Calu3 (cell line): ENCODE measurements at regions not wholly inside any gene's neighbourhood (a gene's known extent, or its start where the extent isn't known, plus 50 kb on each side); places are given as distances from the start of the nearest gene placed in this dataset.
"Not testable (repeated sequence)": the region's sequence is repeated elsewhere in the genome, so short reads cannot be mapped to it uniquely, and the experiment has no call there.

Source experiments
- BruUV-seq: library from RNA; stranded (reverse); fragments of 400-500 nt; replicated peaks from 2 replicates; lab custom pipeline; 2021; lab: Mats Ljungman, UMichigan
- CTCF ChIA-PET: fragments of 300-600 bp; sonication (Branson Sonifier 250); formaldehyde crosslinking; loops from one replicate; lab custom pipeline; 2022; ENCODE audit warnings: antibody characterized with exemption; lab: Charles Lee
- DNase-seq: peaks from one replicate; pipeline ENCODE4 v3.0.0; 2022
- H3K27ac Mint-ChIP-seq: one replicate; pipeline ENCODE4 v1.8.0; 2022; ENCODE audit warnings: mixed read lengths; ENCODE audit not compliant: unreplicated experiment
- H3K27me3 Mint-ChIP-seq: one replicate; pipeline ENCODE4 v1.8.0; 2022; ENCODE audit warnings: mixed read lengths; ENCODE audit not compliant: unreplicated experiment
- H3K36me3 Mint-ChIP-seq: one replicate; pipeline ENCODE4 v1.8.0; 2022; ENCODE audit warnings: mild to moderate bottlenecking, moderate library complexity, mixed read lengths; ENCODE audit not compliant: insufficient read depth, unreplicated experiment
- H3K4me1 Mint-ChIP-seq: one replicate; pipeline ENCODE4 v1.8.0; 2022; ENCODE audit warnings: mild to moderate bottlenecking, low read depth, mixed read lengths; ENCODE audit not compliant: unreplicated experiment
- H3K4me3 Mint-ChIP-seq: one replicate; pipeline ENCODE4 v1.8.0; 2022; ENCODE audit warnings: mild to moderate bottlenecking, low read depth, moderate library complexity, mixed read lengths; ENCODE audit not compliant: unreplicated experiment
- H3K9me3 Mint-ChIP-seq: one replicate; pipeline ENCODE4 v1.8.0; 2022; ENCODE audit warnings: low read depth, mixed read lengths; ENCODE audit not compliant: unreplicated experiment
- intact Hi-C: fragments of 100-400 bp; cut with micrococcal nuclease; formaldehyde crosslinking; loops from one replicate; pipeline ENCODE4 v1.10.0; 2022; ENCODE audit not compliant: unreplicated experiment
- TF ChIP-seq, protein P1 (sequence below): fragments of 200-600 bp; IDR thresholded peaks from one replicate; pipeline ENCODE4 v1.8.0; 2022; ENCODE audit warnings: antibody characterized with exemption; ENCODE audit not compliant: unreplicated experiment

DNA sequence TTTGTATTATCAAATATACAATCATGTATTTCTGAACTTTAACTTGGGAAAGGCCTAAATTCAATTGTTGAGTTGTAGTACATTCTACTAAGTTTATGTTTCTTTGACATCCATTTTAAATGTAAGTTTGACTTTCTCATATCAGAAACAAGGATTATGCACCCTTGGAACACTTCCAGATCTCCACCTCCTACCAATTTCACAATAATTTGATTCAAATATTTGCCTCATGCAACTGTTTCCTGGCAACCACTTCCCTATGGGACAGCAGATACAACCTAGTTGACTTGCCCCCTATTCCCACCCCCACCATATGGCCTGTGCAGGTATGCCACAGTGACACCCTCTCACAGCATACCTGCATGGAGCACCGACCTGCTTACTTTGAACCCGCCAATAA is 506.4 kb upstream of the PABPC4L start:
- intact Hi-C loops = no loop called here
- DNase-seq = no peak

DNA sequence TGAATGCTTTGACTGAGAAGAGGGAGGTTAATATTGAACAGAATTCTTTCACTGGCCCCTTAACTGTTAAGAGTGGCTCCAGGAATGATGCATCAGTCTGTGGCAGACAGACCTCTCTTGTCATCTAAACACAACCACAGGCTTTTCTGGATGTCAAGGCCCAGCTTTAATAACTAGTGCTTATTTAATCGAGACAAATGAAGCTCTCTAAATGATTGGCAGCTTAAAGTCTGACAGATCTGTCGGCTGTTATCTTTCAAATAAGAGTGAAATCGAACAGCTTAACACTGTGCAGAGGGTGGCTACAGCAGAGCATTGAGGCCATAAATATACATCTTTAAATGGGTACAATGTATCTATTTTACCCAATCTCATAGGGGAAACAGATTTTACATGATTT is 500.8 kb upstream of the PABPC4L start:
- Mint-ChIP-seq H3K36me3 (no peaks in the 10 kb centered on the region), H3K9me3 (peaks cover 9% of the 10 kb centered on the region), H3K27ac (no peak overlapping the region), H3K27me3 (no peaks in the 10 kb centered on the region), H3K4me1 (no peaks in the 10 kb centered on the region), H3K4me3 (no peak overlapping the region)
- intact Hi-C loops = no loop called here
- no peak for DNase-seq
- BruUV-seq = no TSS peak
- CTCF ChIA-PET = no interaction called here
- TF ChIP-seq, protein P1, sequence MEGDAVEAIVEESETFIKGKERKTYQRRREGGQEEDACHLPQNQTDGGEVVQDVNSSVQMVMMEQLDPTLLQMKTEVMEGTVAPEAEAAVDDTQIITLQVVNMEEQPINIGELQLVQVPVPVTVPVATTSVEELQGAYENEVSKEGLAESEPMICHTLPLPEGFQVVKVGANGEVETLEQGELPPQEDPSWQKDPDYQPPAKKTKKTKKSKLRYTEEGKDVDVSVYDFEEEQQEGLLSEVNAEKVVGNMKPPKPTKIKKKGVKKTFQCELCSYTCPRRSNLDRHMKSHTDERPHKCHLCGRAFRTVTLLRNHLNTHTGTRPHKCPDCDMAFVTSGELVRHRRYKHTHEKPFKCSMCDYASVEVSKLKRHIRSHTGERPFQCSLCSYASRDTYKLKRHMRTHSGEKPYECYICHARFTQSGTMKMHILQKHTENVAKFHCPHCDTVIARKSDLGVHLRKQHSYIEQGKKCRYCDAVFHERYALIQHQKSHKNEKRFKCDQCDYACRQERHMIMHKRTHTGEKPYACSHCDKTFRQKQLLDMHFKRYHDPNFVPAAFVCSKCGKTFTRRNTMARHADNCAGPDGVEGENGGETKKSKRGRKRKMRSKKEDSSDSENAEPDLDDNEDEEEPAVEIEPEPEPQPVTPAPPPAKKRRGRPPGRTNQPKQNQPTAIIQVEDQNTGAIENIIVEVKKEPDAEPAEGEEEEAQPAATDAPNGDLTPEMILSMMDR = no peak

More for the DNA sequence above, 506.4 kb upstream of the PABPC4L start:
- Mint-ChIP-seq H3K27me3 (no peaks in the 10 kb centered on the region), H3K4me3 (no peak overlapping the region), H3K4me1 (no peaks in the 10 kb centered on the region), H3K36me3 (no peaks in the 10 kb centered on the region), H3K27ac (no peak overlapping the region), H3K9me3 (peaks cover 3% of the 10 kb centered on the region)
- CTCF ChIA-PET = no interaction called here
- TF ChIP-seq, protein P1 = no peak
- BruUV-seq = no TSS peak

DNA sequence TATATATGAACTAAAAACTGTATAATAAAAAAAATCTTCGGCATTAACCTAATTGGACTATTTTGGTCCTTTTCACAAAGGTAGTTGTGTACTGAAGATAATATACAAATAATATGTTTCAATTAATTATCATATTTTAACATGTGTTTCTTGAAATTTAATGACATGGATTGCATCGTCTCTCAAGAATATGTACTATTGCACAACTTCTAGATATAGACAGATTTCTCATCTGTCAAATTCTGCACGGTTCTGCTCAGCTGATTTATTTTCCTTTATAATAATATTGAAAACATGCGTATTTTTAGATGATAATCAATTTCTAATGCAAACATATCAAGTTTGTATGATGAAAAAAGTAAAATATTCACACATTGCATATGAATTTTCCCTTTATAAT is 498.7 kb upstream of the PABPC4L start:
- Mint-ChIP-seq H3K36me3 (no peaks in the 10 kb centered on the region), H3K27me3 (no peaks in the 10 kb centered on the region), H3K9me3 (peaks cover 9% of the 10 kb centered on the region), H3K4me3 (no peak overlapping the region), H3K4me1 (no peaks in the 10 kb centered on the region), H3K27ac (no peak overlapping the region)
- intact Hi-C loops = no loop called here
- no TSS peak for BruUV-seq
- no peak for DNase-seq
- CTCF ChIA-PET = no interaction called here
- TF ChIP-seq, protein P1 = no peak

DNA sequence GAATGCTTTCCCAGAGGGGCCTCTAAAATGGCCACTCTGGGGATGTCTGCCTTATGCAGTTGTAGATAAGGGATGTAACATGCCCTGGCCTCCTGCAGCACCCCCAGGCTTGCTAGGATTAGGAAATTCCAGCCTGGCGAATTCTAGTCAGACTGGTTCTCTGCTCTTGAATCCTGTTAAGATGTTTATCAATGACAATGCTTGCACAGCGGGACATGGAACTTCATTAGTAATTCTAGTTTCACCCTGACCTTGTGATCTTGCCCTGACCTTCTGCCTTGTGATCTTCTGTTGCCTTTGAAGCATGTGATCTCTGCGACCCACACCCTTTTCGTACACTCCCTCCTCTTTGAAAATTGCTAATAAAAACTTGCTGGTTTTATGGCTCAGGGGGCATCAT is 497.2 kb upstream of the PABPC4L start:
- H3K27me3 Mint-ChIP-seq, H3K36me3 Mint-ChIP-seq, BruUV-seq, H3K4me1 Mint-ChIP-seq, H3K9me3 Mint-ChIP-seq, DNase-seq, intact Hi-C loops, CTCF ChIA-PET, H3K4me3 Mint-ChIP-seq: not testable (repeated sequence)
- H3K27ac Mint-ChIP-seq = peak overlapping the region; percentile 37

DNA sequence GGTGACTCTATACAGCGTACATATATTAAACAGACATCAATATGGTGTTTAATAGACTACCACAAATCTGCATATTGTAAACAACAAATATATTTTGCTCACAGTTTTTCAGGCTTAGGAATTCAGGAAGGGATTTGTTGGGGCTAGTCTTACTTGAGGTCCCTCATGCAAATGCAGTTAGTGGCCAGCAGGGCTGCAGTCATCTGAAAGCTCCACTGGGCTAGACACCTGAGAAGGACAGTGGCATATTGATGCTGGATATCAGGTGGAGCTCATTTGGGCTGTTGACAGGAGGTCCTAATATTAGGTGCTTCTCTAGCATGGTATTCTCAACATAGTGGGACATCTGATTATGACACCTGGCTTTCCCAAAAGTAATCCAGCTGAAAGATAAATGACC is 493.8 kb upstream of the PABPC4L start:
- Mint-ChIP-seq H3K4me1 (no peaks in the 10 kb centered on the region), H3K27ac (no peak overlapping the region), H3K9me3 (peaks cover 9% of the 10 kb centered on the region), H3K36me3 (no peaks in the 10 kb centered on the region), H3K27me3 (no peaks in the 10 kb centered on the region), H3K4me3 (no peak overlapping the region)
- no TSS peak for BruUV-seq
- TF ChIP-seq, protein P1 = no peak
- no peak for DNase-seq
- CTCF ChIA-PET = no interaction called here
- intact Hi-C loops = no loop called here
